ENCODE measurements at regions not wholly inside any gene's neighbourhood (a gene's known extent, or its start where the extent isn't known, plus 50 kb on each side); places are given as distances from the start of the nearest gene placed in this dataset.

DNA sequence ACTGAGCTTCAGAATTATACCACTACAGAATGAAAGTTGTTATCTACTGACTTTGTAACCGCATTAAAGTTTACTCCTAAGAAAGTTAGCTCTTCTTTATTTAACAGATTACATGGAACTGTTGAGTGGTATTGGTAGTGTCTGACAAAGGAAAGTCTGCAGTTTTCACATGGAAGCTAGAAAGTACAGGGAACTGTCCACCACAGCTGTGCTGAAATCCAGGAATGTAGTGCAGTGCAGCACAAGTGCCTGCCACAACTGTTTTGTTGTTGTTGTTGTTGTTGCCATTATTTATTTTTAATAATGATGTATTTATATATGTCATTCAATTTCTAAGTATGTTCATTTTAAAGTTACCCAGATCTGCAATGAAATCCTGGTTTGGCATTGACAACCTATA is 464.9 kb downstream of the TBC1D32 start:
- DNase-seq (ENCODE audit: low read depth) = no peak
- in situ Hi-C loops (cut with HindIII; ENCODE audit: low sequenced_read_pairs) = no loop called here
- no peak overlapping the region for H3K4me3 ChIP-seq (ENCODE audit: low read depth, low read length)
- TF ChIP-seq, protein P1, sequence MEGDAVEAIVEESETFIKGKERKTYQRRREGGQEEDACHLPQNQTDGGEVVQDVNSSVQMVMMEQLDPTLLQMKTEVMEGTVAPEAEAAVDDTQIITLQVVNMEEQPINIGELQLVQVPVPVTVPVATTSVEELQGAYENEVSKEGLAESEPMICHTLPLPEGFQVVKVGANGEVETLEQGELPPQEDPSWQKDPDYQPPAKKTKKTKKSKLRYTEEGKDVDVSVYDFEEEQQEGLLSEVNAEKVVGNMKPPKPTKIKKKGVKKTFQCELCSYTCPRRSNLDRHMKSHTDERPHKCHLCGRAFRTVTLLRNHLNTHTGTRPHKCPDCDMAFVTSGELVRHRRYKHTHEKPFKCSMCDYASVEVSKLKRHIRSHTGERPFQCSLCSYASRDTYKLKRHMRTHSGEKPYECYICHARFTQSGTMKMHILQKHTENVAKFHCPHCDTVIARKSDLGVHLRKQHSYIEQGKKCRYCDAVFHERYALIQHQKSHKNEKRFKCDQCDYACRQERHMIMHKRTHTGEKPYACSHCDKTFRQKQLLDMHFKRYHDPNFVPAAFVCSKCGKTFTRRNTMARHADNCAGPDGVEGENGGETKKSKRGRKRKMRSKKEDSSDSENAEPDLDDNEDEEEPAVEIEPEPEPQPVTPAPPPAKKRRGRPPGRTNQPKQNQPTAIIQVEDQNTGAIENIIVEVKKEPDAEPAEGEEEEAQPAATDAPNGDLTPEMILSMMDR (IDR thresholded peaks at IDR 0.05; ENCODE audit: low read depth, low read length, missing control alignments) = no peak

DNA sequence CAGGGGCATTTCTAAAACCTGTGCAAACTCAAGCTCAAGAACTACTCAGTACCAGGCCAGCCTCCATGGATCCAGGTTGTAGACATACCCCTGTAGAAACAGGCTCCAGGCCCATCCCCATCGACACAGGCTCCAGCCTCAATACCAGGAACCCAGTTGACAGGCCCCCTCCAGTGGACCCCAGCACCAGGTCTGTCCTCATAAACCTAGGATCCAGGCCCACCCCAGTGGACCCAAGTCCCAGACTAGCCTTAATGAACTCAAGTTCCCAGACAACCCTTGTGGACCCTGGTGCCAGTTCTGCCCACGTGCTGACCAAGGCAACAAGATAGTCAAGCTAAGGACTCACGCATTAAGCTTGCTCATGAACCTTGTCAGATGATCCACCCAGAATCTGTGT is 476.9 kb downstream of the TBC1D32 start:
- no peak for DNase-seq (ENCODE audit: low read depth)
- TF ChIP-seq, protein P1 (IDR thresholded peaks at IDR 0.05; ENCODE audit: low read depth, low read length, missing control alignments) = no peak
- in situ Hi-C loops (cut with HindIII; ENCODE audit: low sequenced_read_pairs) = no loop called here
- H3K4me3 ChIP-seq (ENCODE audit: low read depth, low read length) = no peak overlapping the region

- TF ChIP-seq, protein P1 (IDR thresholded peaks at IDR 0.05; ENCODE audit: low read depth, low read length, missing control alignments) = no peak
- DNase-seq (ENCODE audit: low read depth) = no peak
- no peak overlapping the region for H3K4me3 ChIP-seq (ENCODE audit: low read depth, low read length)
- in situ Hi-C loops (cut with HindIII; ENCODE audit: low sequenced_read_pairs) = no loop called here
Measured at GRCh38 chr6:120854583-120854982, 479.7 kb downstream of the TBC1D32 start.

- TF ChIP-seq, protein P1 (IDR thresholded peaks at IDR 0.05; ENCODE audit: low read depth, low read length, missing control alignments) = no peak
- no peak overlapping the region for H3K4me3 ChIP-seq (ENCODE audit: low read depth, low read length)
- no peak for DNase-seq (ENCODE audit: low read depth)
- in situ Hi-C loops (cut with HindIII; ENCODE audit: low sequenced_read_pairs) = no loop called here
Measured at GRCh38 chr6:120853489-120853888, 480.8 kb downstream of the TBC1D32 start.

GRCh38 chr6:120852293-120852849 is 481.9 kb downstream of the TBC1D32 start:
- TF ChIP-seq, protein P1 (IDR thresholded peaks at IDR 0.05; ENCODE audit: low read depth, low read length, missing control alignments) = no peak
- DNase-seq (ENCODE audit: low read depth) = no peak
- H3K4me3 ChIP-seq (ENCODE audit: low read depth, low read length) = no peak overlapping the region
- in situ Hi-C loops (cut with HindIII; ENCODE audit: low sequenced_read_pairs) = no loop called here

DNA sequence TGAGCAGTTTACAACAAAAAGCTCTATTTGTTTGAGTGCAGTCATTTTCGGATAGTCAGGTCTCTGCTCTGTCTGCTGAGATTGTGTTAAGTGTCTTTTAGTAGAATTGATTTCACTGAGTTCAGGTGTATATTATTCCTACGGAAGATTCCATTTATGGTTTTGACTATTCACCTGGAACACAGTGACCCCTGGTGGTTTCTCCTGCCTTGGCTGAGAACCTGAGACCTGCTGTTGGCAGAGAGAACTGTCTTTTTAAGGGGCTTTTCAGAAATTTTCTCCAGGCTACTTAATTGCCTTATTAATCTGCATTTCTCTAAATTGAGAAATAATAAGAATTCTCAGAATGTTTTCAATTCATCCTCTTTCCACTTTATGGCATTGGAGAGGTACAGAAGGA is 508.0 kb downstream of the TBC1D32 start:
- no peak overlapping the region for H3K4me3 ChIP-seq (ENCODE audit: low read depth, low read length)
- no peak for DNase-seq (ENCODE audit: low read depth)
- in situ Hi-C loops (cut with HindIII; ENCODE audit: low sequenced_read_pairs) = no loop called here
- TF ChIP-seq, protein P1 (IDR thresholded peaks at IDR 0.05; ENCODE audit: low read depth, low read length, missing control alignments) = peak; percentile 74
